Stimulated activated CD8-positive, alpha-beta memory T cell treated with anti-CD3 and anti-CD28 coated beads, Interleukin-15, amount 100 ng/mL, for 4 hours (primary cell): ENCODE measurements at regions not wholly inside any gene's neighbourhood (a gene's known extent, or its start where the extent isn't known, plus 50 kb on each side); places are given as distances from the start of the nearest gene placed in this dataset.
"Not testable (repeated sequence)": the region's sequence is repeated elsewhere in the genome, so short reads cannot be mapped to it uniquely, and the experiment has no call there.

Experiments used
- DNase-seq, 2 donors: peaks; one replicate each; pipeline ENCODE4 v3.0.0-alpha.2; 2020; ENCODE audit warnings: low read depth in 2 of 2

DNA sequence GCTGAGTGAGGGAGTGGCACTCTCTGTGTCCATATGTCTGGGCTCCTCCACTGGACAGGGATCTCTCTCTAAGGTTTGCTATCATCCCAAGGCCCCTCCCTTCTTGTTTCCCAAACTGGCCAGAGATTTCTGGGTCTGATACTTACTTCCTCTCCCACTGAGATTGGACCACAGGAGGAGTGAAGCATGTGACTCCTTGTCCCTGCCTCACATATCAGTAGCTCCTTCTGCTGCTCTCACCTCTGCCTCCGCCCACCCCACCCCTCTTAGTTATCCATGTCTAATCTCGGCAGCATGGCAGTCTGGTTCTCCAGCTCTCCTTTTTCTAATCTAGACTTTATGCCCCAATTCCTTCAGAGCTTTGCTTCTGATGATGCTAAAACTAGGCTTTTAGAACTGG is 223.1 kb downstream of the RPLP1 start:
- DNase-seq: no peak

DNA sequence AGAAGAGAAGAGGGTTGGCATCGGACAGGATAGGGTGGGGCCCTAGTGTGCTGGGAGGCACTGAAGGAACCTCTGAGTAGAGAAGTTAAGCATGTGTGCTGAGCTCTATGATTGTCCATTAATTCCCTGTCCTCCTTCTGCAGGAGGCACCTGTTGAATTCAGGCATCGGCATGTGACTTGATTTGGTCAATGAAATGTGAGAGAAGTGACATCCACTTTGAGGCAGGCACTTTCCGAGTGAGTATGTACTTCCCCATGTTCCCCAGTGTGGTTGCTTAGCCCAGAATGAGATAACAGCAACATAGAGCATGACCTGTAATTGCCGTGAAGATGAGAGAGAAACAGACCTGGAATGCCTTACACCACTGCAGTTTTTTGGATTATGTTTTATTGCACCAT is 224.8 kb downstream of the RPLP1 start:
- DNase-seq: no peak

DNA sequence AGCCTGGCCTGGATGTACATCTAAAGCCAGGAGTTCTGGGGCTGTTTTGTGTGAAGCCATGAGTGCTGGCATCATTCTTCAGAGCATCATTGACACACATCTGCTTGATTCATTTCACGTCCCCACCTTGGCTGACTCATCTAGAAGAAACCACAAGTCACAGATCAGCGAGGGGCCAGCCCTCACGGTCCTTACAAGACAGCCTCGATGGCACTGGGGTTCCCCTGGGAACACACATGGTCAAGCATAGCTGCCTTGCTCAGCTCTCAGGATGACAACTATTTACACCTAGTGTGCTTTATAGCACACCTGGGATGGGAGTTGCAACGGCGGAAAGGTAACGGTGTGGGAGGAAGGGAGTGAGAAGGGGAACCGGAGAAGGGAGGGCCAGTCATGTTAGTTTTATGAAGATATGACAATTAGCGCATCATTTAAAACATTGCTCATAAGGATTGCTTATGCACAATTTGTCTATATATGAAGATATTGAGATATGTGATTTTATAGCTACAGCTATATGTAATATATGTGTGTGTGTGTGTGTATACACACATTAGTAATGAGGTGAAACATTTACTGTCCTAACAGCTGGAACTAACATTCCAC is 227.1 kb downstream of the RPLP1 start:
- DNase-seq: no peak

GRCh38 chr15:69684823-69685222 is 232.2 kb downstream of the RPLP1 start:
- DNase-seq: not testable (repeated sequence)

DNA sequence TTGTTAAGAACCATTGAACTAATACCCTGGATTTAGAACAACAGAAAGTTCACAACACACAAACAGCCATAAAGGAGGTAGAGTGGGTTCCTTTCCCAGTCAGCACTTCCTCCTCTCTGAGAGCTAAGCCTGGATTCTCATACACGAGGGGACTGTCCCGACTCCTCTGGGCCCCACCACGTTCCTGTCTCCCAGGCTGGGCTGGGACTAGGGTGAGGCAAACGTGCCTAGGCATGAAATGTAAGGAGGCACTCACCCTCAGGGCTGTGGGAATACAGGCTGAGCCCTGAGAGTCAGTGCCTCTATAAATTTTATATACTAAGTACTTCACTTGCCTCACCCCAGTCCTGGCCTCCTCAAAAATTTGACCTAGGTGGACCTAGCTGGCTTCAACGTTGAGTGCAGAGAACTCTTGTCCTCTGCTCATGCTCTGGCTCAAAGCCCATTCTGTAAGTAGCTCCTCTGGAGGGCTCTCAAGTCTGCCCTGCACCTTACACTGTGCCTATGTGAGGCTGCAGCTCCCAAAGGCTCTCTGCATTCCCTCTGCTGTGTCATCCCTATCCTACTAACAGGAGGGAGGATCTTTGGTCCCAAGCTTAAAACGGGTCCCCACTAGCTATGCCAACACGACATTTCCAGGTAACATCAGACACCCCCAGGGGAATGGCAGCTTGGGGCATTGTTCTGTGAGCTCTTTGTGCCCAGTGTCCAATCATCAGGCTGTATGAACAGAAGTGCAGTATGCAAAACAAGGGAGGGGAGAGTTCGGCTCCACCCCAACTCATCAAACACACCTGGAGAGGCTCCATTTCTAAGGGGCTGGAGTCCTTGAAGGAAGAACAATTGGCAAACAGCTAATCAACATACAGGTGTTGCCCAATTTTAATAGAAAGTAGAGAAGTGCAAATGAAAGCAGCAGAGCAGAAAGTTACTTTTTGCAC is 233.2 kb downstream of the RPLP1 start:
- no peak for DNase-seq

DNA sequence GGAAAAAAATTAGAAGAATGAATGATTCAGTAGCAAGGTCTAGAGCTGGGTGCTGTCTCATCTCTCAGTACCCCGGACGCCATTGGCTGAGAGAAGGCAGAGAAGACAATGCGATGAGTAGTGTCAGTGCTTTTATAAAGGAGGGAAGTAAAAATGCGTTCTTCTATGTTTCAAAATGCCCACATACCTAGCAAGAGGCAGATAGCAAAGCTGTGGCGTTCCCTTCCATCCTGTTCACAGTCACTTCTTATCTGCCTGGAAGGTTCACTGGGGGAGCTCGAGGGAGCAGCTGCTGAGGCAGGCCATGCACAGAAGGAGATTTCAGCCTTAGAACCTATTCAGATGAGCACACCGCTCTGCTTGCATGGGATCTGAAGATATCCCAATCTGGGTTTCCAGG is 234.0 kb downstream of the RPLP1 start:
- no peak for DNase-seq

DNA sequence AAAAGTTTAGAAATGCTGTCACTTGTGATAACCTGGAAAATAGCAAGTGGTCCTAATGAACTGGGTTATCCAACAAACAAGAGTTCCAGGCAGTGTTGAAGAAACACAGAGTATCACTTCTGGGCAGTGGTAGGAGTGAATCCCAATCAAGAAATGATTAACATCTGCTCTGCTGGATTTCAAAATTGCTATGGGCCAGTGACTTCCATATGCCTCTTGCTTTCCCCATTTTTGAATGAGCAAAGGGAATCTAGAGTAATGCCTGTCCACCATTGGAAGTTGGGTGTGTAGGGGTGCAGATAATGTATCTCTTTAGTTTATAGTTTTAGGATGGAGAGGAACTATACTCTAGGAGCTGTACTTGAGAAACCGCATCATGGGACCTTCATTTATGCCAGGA is 236.5 kb downstream of the RPLP1 start:
- DNase-seq: no peak

DNA sequence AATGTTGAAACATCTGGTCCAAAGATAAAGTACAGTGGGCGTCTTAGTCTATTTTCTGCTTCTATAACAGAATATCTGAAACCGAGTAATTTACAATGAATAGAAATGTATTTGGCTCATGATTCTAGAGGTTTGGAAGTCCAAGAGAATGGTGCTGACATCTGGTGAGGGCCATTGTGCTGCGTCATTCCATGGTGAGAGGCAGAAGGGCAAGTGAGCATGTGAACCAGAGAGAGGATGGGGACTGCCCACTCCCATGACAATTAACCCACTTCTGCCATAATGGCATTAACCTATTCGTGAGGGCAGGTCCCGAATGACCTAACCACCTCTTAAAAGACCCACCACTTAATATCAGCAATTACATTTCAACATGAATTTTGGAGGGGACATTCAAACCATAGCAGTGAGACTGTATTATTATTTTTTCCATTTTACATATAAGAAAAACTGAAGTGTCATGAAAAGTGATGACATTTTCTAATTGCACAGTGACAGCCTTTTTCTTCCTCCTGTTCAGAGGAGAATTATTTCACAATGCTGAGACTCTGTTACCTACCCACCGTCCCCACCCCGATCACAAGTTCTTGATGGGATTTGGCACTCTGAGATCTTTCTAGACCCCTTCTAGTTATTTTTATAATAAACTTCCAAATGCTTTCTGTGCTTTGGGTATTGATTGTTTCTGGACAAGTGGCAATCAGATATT is 238.8 kb downstream of the RPLP1 start:
- DNase-seq: no peak

DNA sequence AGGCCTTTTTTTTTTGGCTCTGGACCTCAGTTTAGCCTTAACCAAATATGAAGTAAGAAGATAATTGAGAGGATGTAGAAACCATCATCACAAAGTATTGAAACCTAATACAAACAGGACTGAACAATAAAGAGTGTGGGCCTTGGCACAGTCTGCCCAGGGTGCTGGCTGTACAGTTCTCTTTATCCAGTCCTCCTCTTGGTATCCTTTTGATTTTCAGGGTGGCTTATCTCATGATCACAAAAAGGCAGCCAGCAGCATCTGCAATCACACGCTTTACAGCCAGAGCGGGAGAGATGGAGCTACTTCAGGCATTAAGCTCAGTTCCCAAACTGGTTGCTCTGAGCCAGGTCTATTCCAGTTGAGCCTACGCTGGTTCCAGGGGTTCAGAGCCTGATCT is 239.7 kb downstream of the RPLP1 start:
- DNase-seq: no peak

DNA sequence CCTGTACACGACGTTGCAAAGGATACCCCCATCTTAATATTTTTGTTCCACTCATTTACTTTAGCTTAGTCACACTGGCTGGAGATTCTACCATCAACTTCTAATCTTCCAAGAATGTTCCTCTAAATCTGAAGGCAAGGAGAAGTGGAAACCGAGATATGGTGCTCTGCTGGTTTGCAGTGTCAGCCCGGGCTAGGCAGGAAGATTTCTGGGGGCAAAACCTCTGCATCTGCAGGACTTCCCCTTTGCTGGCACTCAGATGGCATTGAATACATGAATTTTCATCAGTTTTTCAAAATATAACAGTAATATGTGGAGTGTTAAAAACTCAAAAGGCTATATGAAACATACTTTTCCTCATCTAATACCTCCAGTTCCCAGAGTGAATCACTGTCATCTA is 240.4 kb downstream of the RPLP1 start:
- DNase-seq: no peak

- DNase-seq: no peak
Measured at GRCh38 chr15:69696946-69697345, 244.3 kb downstream of the RPLP1 start.

DNA sequence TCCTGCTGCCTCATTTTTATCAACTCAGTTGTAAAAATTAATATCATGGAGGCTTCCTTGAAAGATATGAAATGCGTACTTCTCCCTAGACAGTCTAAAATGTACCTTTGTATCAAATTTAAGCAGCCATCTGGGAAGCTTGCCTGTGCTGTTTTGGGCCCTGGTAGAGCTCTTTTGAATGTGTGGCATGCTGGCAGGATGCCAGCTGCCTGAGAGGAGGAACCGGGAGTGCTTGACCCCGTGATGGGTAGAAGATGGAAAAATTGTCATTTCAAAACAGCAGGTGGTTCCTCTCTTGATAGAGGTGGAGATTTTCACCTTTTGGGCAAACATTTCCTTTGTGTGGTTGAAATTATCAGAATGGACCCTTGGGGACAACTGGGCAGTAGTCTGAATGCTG is 245.3 kb downstream of the RPLP1 start:
- no peak for DNase-seq

DNA sequence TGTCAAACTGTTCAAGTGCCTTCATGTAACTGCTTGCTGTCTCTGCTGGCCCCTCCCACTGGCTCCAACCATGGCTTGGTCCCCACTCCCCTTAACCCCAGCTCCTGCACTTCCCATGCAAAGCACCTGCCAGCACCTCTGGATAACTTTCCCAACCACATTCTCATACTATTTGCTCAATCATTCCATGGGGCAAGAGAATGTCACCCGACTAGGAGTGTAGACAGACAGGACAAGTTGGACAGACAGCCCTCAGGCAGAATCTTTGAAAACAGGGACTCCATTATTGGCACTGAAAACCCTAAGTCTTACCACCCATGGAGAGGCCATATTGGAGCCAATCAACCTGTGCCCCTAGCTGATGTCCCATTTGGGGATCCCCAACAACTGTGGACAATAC is 246.5 kb downstream of the RPLP1 start:
- no peak for DNase-seq

- no peak for DNase-seq
Measured at GRCh38 chr15:69700380-69700779, 247.8 kb downstream of the RPLP1 start.

- no peak for DNase-seq
Measured at GRCh38 chr15:69701198-69701597, 248.6 kb downstream of the RPLP1 start.

DNA sequence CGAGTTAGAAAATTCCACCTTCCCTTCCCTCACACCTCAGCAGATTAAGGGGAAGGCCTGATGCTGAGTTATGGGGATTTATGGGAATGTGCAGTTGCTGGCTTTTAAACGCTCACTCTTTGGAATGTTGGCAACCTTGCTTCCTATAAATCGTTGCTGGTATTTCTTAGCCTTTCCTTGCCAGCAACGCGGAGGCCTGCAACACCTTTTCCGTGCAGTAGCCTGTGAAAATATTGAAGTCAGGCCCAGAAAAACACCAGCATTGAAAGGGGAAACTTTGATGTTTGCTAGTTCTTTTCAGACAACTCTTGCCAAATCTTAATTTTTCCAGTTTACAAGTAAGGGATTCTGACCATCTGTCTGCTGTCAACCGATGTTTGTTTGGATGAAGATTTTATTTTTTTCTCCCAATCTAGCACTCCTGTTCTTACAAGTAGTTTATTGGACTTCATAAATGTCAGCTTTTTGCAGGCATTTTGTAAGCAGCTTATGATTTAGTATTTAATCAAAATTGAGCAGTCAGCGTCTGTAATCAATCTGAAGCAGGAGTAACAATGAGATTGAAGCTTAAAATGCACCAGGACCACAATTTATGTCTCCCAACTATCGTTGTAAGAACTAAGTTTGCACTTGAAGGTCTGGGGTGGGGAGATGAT is 251.0 kb downstream of the RPLP1 start:
- no peak for DNase-seq

DNA sequence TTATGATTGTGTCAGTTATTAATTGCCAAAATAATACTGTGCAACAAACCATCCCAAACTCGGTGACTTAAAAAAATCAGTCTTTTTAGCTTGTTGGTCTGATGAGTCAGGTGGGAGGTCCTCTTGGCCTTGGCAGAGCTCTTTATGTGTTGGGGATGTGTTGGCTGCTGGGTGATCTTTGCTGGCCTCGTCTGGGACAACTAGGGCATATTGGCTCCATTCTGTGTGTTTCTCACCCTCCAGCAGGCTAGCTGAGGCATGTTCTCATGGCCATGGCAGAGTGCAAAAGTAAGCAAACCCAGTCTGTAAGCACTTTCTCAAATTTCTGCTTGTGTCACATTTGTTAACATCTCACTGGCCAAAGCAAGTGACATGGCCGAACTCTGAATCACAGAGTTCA is 251.6 kb downstream of the RPLP1 start:
- no peak for DNase-seq

DNA sequence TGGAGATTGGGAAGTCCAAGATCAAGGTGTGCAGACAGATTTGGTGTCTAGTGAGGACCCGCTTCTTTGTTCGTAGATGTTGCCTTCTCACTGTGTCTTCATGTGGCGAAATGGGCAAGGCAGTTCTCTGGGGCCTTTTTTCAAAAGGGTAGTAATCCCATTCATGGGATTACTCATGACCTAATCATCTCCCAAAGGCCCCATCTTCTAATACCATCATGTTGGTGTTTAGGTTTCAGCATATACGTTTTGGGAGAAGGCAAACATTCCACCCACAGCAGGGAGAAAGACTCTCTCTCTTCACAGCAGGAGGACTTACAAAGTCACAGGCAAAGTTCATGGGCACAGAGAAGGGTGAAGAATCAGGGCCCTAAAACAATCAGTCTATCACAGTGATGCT is 252.1 kb downstream of the RPLP1 start:
- no peak for DNase-seq

GRCh38 chr15:69706353-69707097 is 253.9 kb downstream of the RPLP1 start:
- DNase-seq: no peak

DNA sequence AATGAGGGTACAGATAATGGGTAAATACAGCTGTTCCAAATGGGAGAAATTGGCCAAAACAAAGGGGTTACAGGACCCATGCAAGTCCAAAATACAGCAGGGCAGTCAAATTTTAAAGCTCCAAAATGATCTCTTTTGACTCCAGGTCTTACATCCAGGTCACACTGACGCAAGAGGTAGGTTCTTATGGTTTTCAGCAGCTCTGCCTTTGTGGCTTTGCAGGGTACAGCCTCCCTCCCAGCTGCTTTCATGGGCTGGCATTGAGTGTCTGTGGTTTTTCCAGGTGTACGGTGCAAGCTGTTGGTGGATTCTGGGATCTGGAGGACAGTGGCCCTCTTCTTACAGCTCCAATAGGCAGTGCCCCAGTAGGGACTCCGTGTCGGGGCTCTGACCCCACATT is 254.6 kb downstream of the RPLP1 start:
- DNase-seq: not testable (repeated sequence)

DNA sequence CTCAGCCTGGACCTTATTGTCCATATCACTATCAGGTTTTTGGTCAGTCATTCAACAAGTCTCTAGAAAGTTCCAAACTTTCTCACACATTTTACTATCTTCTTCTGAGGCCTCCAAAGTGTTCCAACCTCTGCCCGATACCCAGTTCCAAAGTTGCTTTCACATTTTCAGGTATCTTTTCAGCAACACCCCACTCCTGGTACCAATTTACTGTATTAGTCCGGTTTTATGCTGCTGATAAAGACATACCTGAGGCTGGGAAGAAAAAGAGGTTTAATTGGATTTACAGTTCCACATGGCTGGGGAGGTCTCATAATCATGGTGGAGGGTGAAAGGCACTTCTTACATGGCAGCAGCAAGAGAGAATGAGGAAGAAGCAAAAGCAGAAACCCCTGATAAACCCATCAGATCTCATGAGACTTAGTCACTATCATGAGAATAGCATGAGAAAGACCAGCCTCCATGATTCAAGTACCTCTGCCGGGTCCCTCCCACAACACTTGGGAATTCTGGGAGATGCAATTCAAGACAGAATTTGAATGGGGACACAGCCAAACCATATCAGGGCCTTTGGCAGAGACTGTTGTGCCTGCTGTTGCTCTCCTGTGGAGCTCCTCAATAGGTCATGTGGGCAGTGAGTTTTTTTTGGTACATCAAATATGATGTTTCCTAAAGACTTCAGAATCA is 256.0 kb downstream of the RPLP1 start:
- DNase-seq: not testable (repeated sequence)
